NCI-H146 treated with DMSO at 0.1 percent for 48 hours (cell line): ENCODE measurements at regions not wholly inside any gene's neighbourhood (a gene's known extent, or its start where the extent isn't known, plus 50 kb on each side); places are given as distances from the start of the nearest gene placed in this dataset.

Experiments used
- DNase-seq: peaks from one replicate; lab custom pipeline; 2025; ENCODE audit not compliant: unreplicated experiment; lab: John Stamatoyannopoulos, UW

GRCh38 chr12:107973950-107974349 is 155.1 kb upstream of the WSCD2 start:
- no peak for DNase-seq

GRCh38 chr12:107976331-107976730 is 152.8 kb upstream of the WSCD2 start:
- no peak for DNase-seq

- DNase-seq: no peak
These were observed 150.9 kb upstream of the WSCD2 start for GRCh38 chr12:107978201-107978600.

GRCh38 chr12:107978641-107979040 is 150.4 kb upstream of the WSCD2 start:
- no peak for DNase-seq

GRCh38 chr12:107983756-107984472 is 145.2 kb upstream of the WSCD2 start:
- DNase-seq: no peak

GRCh38 chr12:107984973-107985372 is 144.1 kb upstream of the WSCD2 start:
- DNase-seq: no peak

- no peak for DNase-seq
These were observed 142.9 kb upstream of the WSCD2 start for GRCh38 chr12:107986183-107986582.

- no peak for DNase-seq
These were observed 138.8 kb upstream of the WSCD2 start for GRCh38 chr12:107990325-107990724.

- DNase-seq: no peak
These were observed 137.1 kb upstream of the WSCD2 start for GRCh38 chr12:107992029-107992428.

- no peak for DNase-seq
These were observed 136.1 kb upstream of the WSCD2 start for GRCh38 chr12:107992870-107993451.

GRCh38 chr12:107998863-107999262 is 130.2 kb upstream of the WSCD2 start:
- no peak for DNase-seq

- no peak for DNase-seq
These were observed 129.0 kb upstream of the WSCD2 start for GRCh38 chr12:108000111-108000510.

- no peak for DNase-seq
These were observed 124.8 kb upstream of the WSCD2 start for GRCh38 chr12:108004319-108004718.

- DNase-seq: no peak
These were observed 120.8 kb upstream of the WSCD2 start for GRCh38 chr12:108008163-108008905.

GRCh38 chr12:108009442-108010070 is 119.5 kb upstream of the WSCD2 start:
- DNase-seq: no peak

GRCh38 chr12:108016022-108016564 is 113.0 kb upstream of the WSCD2 start:
- no peak for DNase-seq

- no peak for DNase-seq
These were observed 111.5 kb upstream of the WSCD2 start for GRCh38 chr12:108017472-108018057.

- DNase-seq: no peak
These were observed 109.2 kb upstream of the WSCD2 start for GRCh38 chr12:108019862-108020261.

- no peak for DNase-seq
These were observed 107.9 kb upstream of the WSCD2 start for GRCh38 chr12:108021141-108021540.

GRCh38 chr12:108021949-108022522 is 107.1 kb upstream of the WSCD2 start:
- DNase-seq: no peak
